MCF 10A (cell line): ENCODE measurements at regions not wholly inside any gene's neighbourhood (a gene's known extent, or its start where the extent isn't known, plus 50 kb on each side); places are given as distances from the start of the nearest gene placed in this dataset.

Experiments used
- BruUV-seq: library from RNA; stranded (reverse); fragments of 400-500 nt; replicated peaks from 2 replicates; lab custom pipeline; 2021; lab: Mats Ljungman, UMichigan
- CTCF ChIA-PET: fragments of 300-600 bp; sonication (Branson Sonifier 250); formaldehyde crosslinking; extraction: SDS; loops from one replicate; lab custom pipeline; 2021; ENCODE audit warnings: antibody characterized with exemption, inconsistent platforms; lab: Yijun Ruan, JAX
- POLR2A ChIA-PET: fragments of 300-600, 350-650 bp; sonication (Branson Sonifier 250); formaldehyde crosslinking; extraction: SDS; loops from one replicate; lab custom pipeline; 2020; ENCODE audit warnings: antibody characterized with exemption, inconsistent platforms; lab: Yijun Ruan, JAX
- DNase-seq: peaks from one replicate; pipeline ENCODE4 v3.0.0-alpha.2; 2018; ENCODE audit not compliant: unreplicated experiment
- H3K27ac Mint-ChIP-seq: one replicate; pipeline ENCODE4 v1.8.0; 2022; ENCODE audit warnings: mild to moderate bottlenecking, low read depth, mixed read lengths; ENCODE audit not compliant: unreplicated experiment
- H3K27me3 Mint-ChIP-seq: one replicate; pipeline ENCODE4 v1.8.0; 2022; ENCODE audit warnings: mixed read lengths; ENCODE audit not compliant: insufficient read depth, unreplicated experiment
- H3K36me3 Mint-ChIP-seq: one replicate; pipeline ENCODE4 v1.8.0; 2022; ENCODE audit warnings: mild to moderate bottlenecking, moderate library complexity, mixed read lengths; ENCODE audit not compliant: insufficient read depth, unreplicated experiment
- H3K4me1 Mint-ChIP-seq: one replicate; pipeline ENCODE4 v1.8.0; 2022; ENCODE audit warnings: mixed read lengths; ENCODE audit not compliant: insufficient read depth, unreplicated experiment
- H3K4me3 Mint-ChIP-seq: one replicate; pipeline ENCODE4 v1.8.0; 2022; ENCODE audit warnings: mild to moderate bottlenecking, moderate library complexity, mixed read lengths; ENCODE audit not compliant: unreplicated experiment
- H3K9me3 Mint-ChIP-seq: one replicate; pipeline ENCODE4 v1.8.0; 2022; ENCODE audit warnings: mixed read lengths; ENCODE audit not compliant: unreplicated experiment
- intact Hi-C: fragments of 100-400 bp; cut with micrococcal nuclease; formaldehyde crosslinking; loops from 2 replicates; pipeline ENCODE4 v1.14.1; 2022
- TF ChIP-seq, protein P1 (sequence below): fragments of 200-600 bp; IDR thresholded peaks from one replicate; pipeline ENCODE4 v1.8.0; 2022; ENCODE audit warnings: antibody characterized with exemption, mild to moderate bottlenecking; ENCODE audit not compliant: unreplicated experiment

GRCh38 chr12:20967756-20968155 lies 157.3 kb downstream of the SLCO1B3 start:
- POLR2A ChIA-PET: interaction anchor here (0.8 kb wide), 1 partner anchor 34 kb away, joined by 3 read pairs; no protein-coding TSS in a partner anchor
- Mint-ChIP-seq H3K4me3 (no peak overlapping the region), H3K27ac (no peak overlapping the region), H3K4me1 (no peaks in the 10 kb centered on the region), H3K27me3 (no peaks in the 10 kb centered on the region), H3K9me3 (peaks cover 11% of the 10 kb centered on the region), H3K36me3 (no peaks in the 10 kb centered on the region)
- CTCF ChIA-PET: no interaction called here
- TF ChIP-seq, protein P1, sequence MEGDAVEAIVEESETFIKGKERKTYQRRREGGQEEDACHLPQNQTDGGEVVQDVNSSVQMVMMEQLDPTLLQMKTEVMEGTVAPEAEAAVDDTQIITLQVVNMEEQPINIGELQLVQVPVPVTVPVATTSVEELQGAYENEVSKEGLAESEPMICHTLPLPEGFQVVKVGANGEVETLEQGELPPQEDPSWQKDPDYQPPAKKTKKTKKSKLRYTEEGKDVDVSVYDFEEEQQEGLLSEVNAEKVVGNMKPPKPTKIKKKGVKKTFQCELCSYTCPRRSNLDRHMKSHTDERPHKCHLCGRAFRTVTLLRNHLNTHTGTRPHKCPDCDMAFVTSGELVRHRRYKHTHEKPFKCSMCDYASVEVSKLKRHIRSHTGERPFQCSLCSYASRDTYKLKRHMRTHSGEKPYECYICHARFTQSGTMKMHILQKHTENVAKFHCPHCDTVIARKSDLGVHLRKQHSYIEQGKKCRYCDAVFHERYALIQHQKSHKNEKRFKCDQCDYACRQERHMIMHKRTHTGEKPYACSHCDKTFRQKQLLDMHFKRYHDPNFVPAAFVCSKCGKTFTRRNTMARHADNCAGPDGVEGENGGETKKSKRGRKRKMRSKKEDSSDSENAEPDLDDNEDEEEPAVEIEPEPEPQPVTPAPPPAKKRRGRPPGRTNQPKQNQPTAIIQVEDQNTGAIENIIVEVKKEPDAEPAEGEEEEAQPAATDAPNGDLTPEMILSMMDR: no peak
- intact Hi-C loops: no loop called here
- DNase-seq: no peak
- BruUV-seq: no TSS peak

GRCh38 chr12:20969766-20970165 lies 159.3 kb downstream of the SLCO1B3 start:
- no peaks in the 10 kb centered on the region for H3K36me3 Mint-ChIP-seq
- no peaks in the 10 kb centered on the region for H3K4me1 Mint-ChIP-seq
- intact Hi-C loops: no loop called here
- TF ChIP-seq, protein P1: no peak
- H3K9me3 Mint-ChIP-seq: peaks cover 20% of the 10 kb centered on the region
- CTCF ChIA-PET: no interaction called here
- DNase-seq: no peak
- H3K27me3 Mint-ChIP-seq: no peaks in the 10 kb centered on the region
- POLR2A ChIA-PET: no interaction called here
- H3K4me3 Mint-ChIP-seq: no peak overlapping the region
- no TSS peak for BruUV-seq
- no peak overlapping the region for H3K27ac Mint-ChIP-seq

GRCh38 chr12:20985399-20985798 lies 145.6 kb upstream of the SLCO1B1 start:
- intact Hi-C loops: no loop called here
- no peaks in the 10 kb centered on the region for H3K27me3 Mint-ChIP-seq
- H3K27ac Mint-ChIP-seq: no peak overlapping the region
- no peaks in the 10 kb centered on the region for H3K36me3 Mint-ChIP-seq
- CTCF ChIA-PET: no interaction called here
- TF ChIP-seq, protein P1: no peak
- peaks cover 35% of the 10 kb centered on the region for H3K9me3 Mint-ChIP-seq
- no peaks in the 10 kb centered on the region for H3K4me1 Mint-ChIP-seq
- POLR2A ChIA-PET: no interaction called here
- BruUV-seq: no TSS peak
- no peak overlapping the region for H3K4me3 Mint-ChIP-seq
- no peak for DNase-seq

- ChIA-PET CTCF (interaction anchor here (0.7 kb wide), 1 partner anchor 159 kb away, joined by 3 read pairs; no protein-coding TSS in a partner anchor), POLR2A (interaction anchor here (0.9 kb wide), 1 partner anchor 34 kb away, joined by 3 read pairs; no protein-coding TSS in a partner anchor)
- Mint-ChIP-seq H3K4me3 (no peak overlapping the region), H3K36me3 (no peaks in the 10 kb centered on the region), H3K4me1 (no peaks in the 10 kb centered on the region), H3K9me3 (peaks cover 10% of the 10 kb centered on the region), H3K27me3 (no peaks in the 10 kb centered on the region), H3K27ac (no peak overlapping the region)
- DNase-seq: no peak
- intact Hi-C loops: no loop called here
- no TSS peak for BruUV-seq
- TF ChIP-seq, protein P1: no peak
These were observed 129.2 kb upstream of the SLCO1B1 start for GRCh38 chr12:21001778-21002177.
